ENCODE measurements at regions not wholly inside any gene's neighbourhood (a gene's known extent, or its start where the extent isn't known, plus 50 kb on each side); places are given as distances from the start of the nearest gene placed in this dataset.

DNA sequence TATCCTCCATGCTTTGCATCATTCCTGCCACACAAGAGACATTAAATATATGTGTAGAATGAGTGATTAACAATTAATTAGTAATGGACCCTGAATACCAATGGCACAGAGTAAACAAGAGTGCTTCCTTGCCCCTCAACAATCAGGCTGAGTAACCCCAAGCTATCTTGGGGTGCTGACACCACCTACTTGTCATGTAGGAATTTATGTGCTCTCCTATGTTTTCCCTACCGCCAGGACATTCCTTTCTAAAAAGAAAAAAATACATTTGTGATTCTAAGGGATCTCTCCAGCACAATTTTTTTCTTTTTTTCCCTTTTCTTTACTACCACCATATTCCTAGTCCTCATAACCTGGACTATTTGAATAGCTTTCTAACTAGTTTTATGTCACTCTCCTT, 449.1 kb downstream of the MFSD1 start:
- TF ChIP-seq ELF1 (IDR thresholded peaks at IDR 0.05; ENCODE audit: borderline replicate concordance, low read depth) (no peak), POLR2A (IDR thresholded peaks at IDR 0.05; ENCODE audit: borderline replicate concordance, extremely low read depth, insufficient read depth, insufficient read length) (no peak), RAD21 (IDR thresholded peaks at IDR 0.05; ENCODE audit: low read depth) (no peak), YY1 (IDR thresholded peaks at IDR 0.05; ENCODE audit: extremely low read depth, insufficient replicate concordance, low read depth, low read length) (no peak), EZH2 (IDR thresholded peaks at IDR 0.05) (no peak), EGR1 (IDR thresholded peaks at IDR 0.05; ENCODE audit: low read depth) (no peak), POLR2AphosphoS5 (IDR thresholded peaks at IDR 0.05; ENCODE audit: low read depth, low read length) (no peak)
- TF ChIP-seq, protein P1, sequence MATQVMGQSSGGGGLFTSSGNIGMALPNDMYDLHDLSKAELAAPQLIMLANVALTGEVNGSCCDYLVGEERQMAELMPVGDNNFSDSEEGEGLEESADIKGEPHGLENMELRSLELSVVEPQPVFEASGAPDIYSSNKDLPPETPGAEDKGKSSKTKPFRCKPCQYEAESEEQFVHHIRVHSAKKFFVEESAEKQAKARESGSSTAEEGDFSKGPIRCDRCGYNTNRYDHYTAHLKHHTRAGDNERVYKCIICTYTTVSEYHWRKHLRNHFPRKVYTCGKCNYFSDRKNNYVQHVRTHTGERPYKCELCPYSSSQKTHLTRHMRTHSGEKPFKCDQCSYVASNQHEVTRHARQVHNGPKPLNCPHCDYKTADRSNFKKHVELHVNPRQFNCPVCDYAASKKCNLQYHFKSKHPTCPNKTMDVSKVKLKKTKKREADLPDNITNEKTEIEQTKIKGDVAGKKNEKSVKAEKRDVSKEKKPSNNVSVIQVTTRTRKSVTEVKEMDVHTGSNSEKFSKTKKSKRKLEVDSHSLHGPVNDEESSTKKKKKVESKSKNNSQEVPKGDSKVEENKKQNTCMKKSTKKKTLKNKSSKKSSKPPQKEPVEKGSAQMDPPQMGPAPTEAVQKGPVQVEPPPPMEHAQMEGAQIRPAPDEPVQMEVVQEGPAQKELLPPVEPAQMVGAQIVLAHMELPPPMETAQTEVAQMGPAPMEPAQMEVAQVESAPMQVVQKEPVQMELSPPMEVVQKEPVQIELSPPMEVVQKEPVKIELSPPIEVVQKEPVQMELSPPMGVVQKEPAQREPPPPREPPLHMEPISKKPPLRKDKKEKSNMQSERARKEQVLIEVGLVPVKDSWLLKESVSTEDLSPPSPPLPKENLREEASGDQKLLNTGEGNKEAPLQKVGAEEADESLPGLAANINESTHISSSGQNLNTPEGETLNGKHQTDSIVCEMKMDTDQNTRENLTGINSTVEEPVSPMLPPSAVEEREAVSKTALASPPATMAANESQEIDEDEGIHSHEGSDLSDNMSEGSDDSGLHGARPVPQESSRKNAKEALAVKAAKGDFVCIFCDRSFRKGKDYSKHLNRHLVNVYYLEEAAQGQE (IDR thresholded peaks at IDR 0.05; ENCODE audit: low read depth), result no peak
- TF ChIP-seq, protein P2, sequence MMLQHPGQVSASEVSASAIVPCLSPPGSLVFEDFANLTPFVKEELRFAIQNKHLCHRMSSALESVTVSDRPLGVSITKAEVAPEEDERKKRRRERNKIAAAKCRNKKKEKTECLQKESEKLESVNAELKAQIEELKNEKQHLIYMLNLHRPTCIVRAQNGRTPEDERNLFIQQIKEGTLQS (IDR thresholded peaks at IDR 0.05), result no peak
- TF ChIP-seq, protein P3, sequence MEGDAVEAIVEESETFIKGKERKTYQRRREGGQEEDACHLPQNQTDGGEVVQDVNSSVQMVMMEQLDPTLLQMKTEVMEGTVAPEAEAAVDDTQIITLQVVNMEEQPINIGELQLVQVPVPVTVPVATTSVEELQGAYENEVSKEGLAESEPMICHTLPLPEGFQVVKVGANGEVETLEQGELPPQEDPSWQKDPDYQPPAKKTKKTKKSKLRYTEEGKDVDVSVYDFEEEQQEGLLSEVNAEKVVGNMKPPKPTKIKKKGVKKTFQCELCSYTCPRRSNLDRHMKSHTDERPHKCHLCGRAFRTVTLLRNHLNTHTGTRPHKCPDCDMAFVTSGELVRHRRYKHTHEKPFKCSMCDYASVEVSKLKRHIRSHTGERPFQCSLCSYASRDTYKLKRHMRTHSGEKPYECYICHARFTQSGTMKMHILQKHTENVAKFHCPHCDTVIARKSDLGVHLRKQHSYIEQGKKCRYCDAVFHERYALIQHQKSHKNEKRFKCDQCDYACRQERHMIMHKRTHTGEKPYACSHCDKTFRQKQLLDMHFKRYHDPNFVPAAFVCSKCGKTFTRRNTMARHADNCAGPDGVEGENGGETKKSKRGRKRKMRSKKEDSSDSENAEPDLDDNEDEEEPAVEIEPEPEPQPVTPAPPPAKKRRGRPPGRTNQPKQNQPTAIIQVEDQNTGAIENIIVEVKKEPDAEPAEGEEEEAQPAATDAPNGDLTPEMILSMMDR (IDR thresholded peaks at IDR 0.05 in 2 of 3, conservative IDR thresholded peaks at IDR 0.05 in 1 of 3; ENCODE audit: borderline replicate concordance in 1 of 3, insufficient read depth in 1 of 3, low read depth in 2 of 3, low read length in 2 of 3), result no peak
- TF ChIP-seq, protein P4, sequence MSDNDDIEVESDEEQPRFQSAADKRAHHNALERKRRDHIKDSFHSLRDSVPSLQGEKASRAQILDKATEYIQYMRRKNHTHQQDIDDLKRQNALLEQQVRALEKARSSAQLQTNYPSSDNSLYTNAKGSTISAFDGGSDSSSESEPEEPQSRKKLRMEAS (IDR thresholded peaks at IDR 0.05), result no peak

Data from HCT116 (cell line).